Fibroblast of lung (primary cell): ENCODE measurements at regions not wholly inside any gene's neighbourhood (a gene's known extent, or its start where the extent isn't known, plus 50 kb on each side); places are given as distances from the start of the nearest gene placed in this dataset.

Experiments used
- DNase-seq, 2 donors: peaks; one replicate each; pipeline versions ENCODE4 v3.0.0 to v3.0.0-alpha.2; 2010; ENCODE audit warnings: low read depth in 2 of 2
- H2AFZ ChIP-seq: 2 replicates; pipeline ENCODE4 v1.5.1; 2012; ENCODE audit warnings: low read length, control low read depth, inconsistent platforms
- H3K27ac ChIP-seq: 2 replicates; pipeline ENCODE4 v1.5.1; 2011; ENCODE audit warnings: low read length, control low read depth; ENCODE audit not compliant: insufficient read depth
- H3K27me3 ChIP-seq: 2 replicates; pipeline ENCODE4 v1.5.1; 2011; ENCODE audit warnings: mild to moderate bottlenecking, low read length; ENCODE audit not compliant: control insufficient read depth, insufficient read depth
- H3K36me3 ChIP-seq: 2 replicates; pipeline ENCODE4 v1.5.1; 2011; ENCODE audit warnings: low read length; ENCODE audit not compliant: control insufficient read depth, insufficient read depth
- H3K4me1 ChIP-seq: 2 replicates; pipeline ENCODE4 v1.5.1; 2011; ENCODE audit warnings: low read length; ENCODE audit not compliant: control insufficient read depth, insufficient read depth; ENCODE audit errors: extremely low read depth
- H3K4me2 ChIP-seq: 2 replicates; pipeline ENCODE4 v1.5.1; 2011; ENCODE audit warnings: low read length, control low read depth; ENCODE audit not compliant: insufficient read depth; ENCODE audit errors: extremely low read depth
- H3K4me3 ChIP-seq, 4 experiments: fragments of 200-600 bp in 1 of 4; sonication (generic) in 1 of 4; replicated peaks in 1 of 4; 2 replicates each; pipeline ENCODE4 v1.5.1; 2011 to 2016; ENCODE audit warnings: low read length in 4 of 4, low read depth in 3 of 4, mild to moderate bottlenecking in 3 of 4, control low read depth in 2 of 4, inconsistent platforms in 1 of 4, mixed read lengths in 1 of 4; ENCODE audit not compliant: insufficient read depth in 1 of 4; ENCODE audit errors: control extremely low read depth in 1 of 4
- H3K79me2 ChIP-seq: 2 replicates; pipeline ENCODE4 v1.5.1; 2012; ENCODE audit warnings: mild to moderate bottlenecking, low read length, inconsistent platforms; ENCODE audit not compliant: control insufficient read depth, insufficient read depth
- H3K9ac ChIP-seq: 2 replicates; pipeline ENCODE4 v1.5.1; 2011; ENCODE audit warnings: mild to moderate bottlenecking, low read length, control low read depth; ENCODE audit not compliant: insufficient read depth
- H3K9me3 ChIP-seq: 2 replicates; pipeline ENCODE4 v1.5.1; 2012; ENCODE audit warnings: low read depth, low read length; ENCODE audit not compliant: control insufficient read depth, insufficient read depth
- H4K20me1 ChIP-seq: 2 replicates; pipeline ENCODE4 v1.5.1; 2011; ENCODE audit warnings: low read length; ENCODE audit not compliant: control insufficient read depth, insufficient read depth; ENCODE audit errors: extremely low read depth
- CTCF ChIP-seq, 2 donors: IDR thresholded peaks in 1 of 2; conservative IDR thresholded peaks in 1 of 2; 1 replicate in 1 of 2; 2 replicates in 1 of 2; pipeline ENCODE4 v1.5.1; 2011 to 2012; ENCODE audit warnings: low read length in 2 of 2, control low read depth in 1 of 2, inconsistent platforms in 1 of 2, low read depth in 1 of 2, mild to moderate bottlenecking in 1 of 2
- EZH2 ChIP-seq: IDR thresholded peaks from 2 replicates; pipeline ENCODE4 v1.5.1; 2012; ENCODE audit warnings: low read length, control low read depth, mild to moderate bottlenecking; ENCODE audit errors: missing control alignments

- H3K36me3 ChIP-seq, result no peaks in the 10 kb centered on the region
- no peak overlapping the region for H3K27ac ChIP-seq
- no peak overlapping the region for H3K4me3 ChIP-seq
- H3K9ac ChIP-seq, result no peak overlapping the region
- no peaks in the 10 kb centered on the region for H3K79me2 ChIP-seq
- peaks cover 1% of the 10 kb centered on the region for H3K9me3 ChIP-seq
- H4K20me1 ChIP-seq, result no peaks in the 10 kb centered on the region
- H3K4me2 ChIP-seq, result no peak overlapping the region
- H2AFZ ChIP-seq, result no peak overlapping the region
- no peak for TF ChIP-seq CTCF (conservative IDR thresholded peaks at IDR 0.05 in 1 of 2, IDR thresholded peaks at IDR 0.05 in 1 of 2; ENCODE audit: low read depth in 1 of 2, low read length in 2 of 2)
- TF ChIP-seq EZH2, result no peak
- DNase-seq, result no peak
- no peaks in the 10 kb centered on the region for H3K27me3 ChIP-seq
- no peaks in the 10 kb centered on the region for H3K4me1 ChIP-seq
Measured at GRCh38 chr6:170206851-170207431, 83.9 kb downstream of the DLL1 start.

GRCh38 chr6:170206317-170206621 lies 84.6 kb downstream of the DLL1 start:
- TF ChIP-seq EZH2, result no peak
- no peak for TF ChIP-seq CTCF (conservative IDR thresholded peaks at IDR 0.05 in 1 of 2, IDR thresholded peaks at IDR 0.05 in 1 of 2; ENCODE audit: low read depth in 1 of 2, low read length in 2 of 2)
- Histone ChIP-seq H3K4me1 (no peaks in the 10 kb centered on the region), H3K9me3 (peaks cover 1% of the 10 kb centered on the region), H3K9ac (no peak overlapping the region), H3K27ac (no peak overlapping the region), H3K36me3 (no peaks in the 10 kb centered on the region), H3K79me2 (no peaks in the 10 kb centered on the region), H3K4me2 (no peak overlapping the region), H3K27me3 (no peaks in the 10 kb centered on the region), H4K20me1 (no peaks in the 10 kb centered on the region), H3K4me3 (no peak overlapping the region), H2AFZ (no peak overlapping the region)
- DNase-seq, result no peak

GRCh38 chr6:170205534-170206316 lies 85.2 kb downstream of the DLL1 start:
- DNase-seq, result no peak
- Histone ChIP-seq H2AFZ (no peak overlapping the region), H3K9me3 (peaks cover 1% of the 10 kb centered on the region), H3K79me2 (no peaks in the 10 kb centered on the region), H3K4me3 (no peak overlapping the region), H3K4me1 (no peaks in the 10 kb centered on the region), H3K4me2 (no peak overlapping the region), H3K9ac (no peak overlapping the region), H3K27ac (no peak overlapping the region), H3K36me3 (no peaks in the 10 kb centered on the region), H4K20me1 (no peaks in the 10 kb centered on the region), H3K27me3 (no peaks in the 10 kb centered on the region)
- TF ChIP-seq CTCF (conservative IDR thresholded peaks at IDR 0.05 in 1 of 2, IDR thresholded peaks at IDR 0.05 in 1 of 2; ENCODE audit: low read depth in 1 of 2, low read length in 2 of 2) (no peak), EZH2 (no peak)
